ENCODE measurements at regions not wholly inside any gene's neighbourhood (a gene's known extent, or its start where the extent isn't known, plus 50 kb on each side); places are given as distances from the start of the nearest gene placed in this dataset.

GRCh38 chr13:83100237-83100636 is 782.0 kb downstream of the SLITRK1 start:
- ChIA-PET POLR2A (no interaction called here), CTCF (no interaction called here)
- Histone ChIP-seq H3K79me2 (ENCODE audit: control insufficient read depth, insufficient read depth, low read length) (no peaks in the 10 kb centered on the region), H4K20me1 (ENCODE audit: control insufficient read depth, insufficient read depth, low read length, poor library complexity, severe bottlenecking) (no peaks in the 10 kb centered on the region), H3K4me3 (ENCODE audit: control extremely low read depth in 1 of 5, extremely low read depth in 1 of 5, insufficient read depth in 1 of 5, low read depth in 2 of 5, low read length in 4 of 5) (no peak overlapping the region), H3K9ac (ENCODE audit: low read length) (no peak overlapping the region), H3K27ac (ENCODE audit: low read length in 2 of 2) (no peak overlapping the region), H3K9me3 (ENCODE audit: control extremely low read depth in 1 of 3, control insufficient read depth in 2 of 3, insufficient read depth in 1 of 3, low read length in 2 of 3) (peaks cover 0 to 3% (median 0%) of the 10 kb centered on the region in 3 donors), H3K27me3 (replicated peaks in 1 of 4; ENCODE audit: control extremely low read depth in 1 of 4, control insufficient read depth in 3 of 4, insufficient read depth in 4 of 4, low read length in 3 of 4) (no peaks in the 10 kb centered on the region), H3K4me2 (replicated peaks; ENCODE audit: low read depth, low read length, poor library complexity, severe bottlenecking) (no peak overlapping the region), H2AFZ (ENCODE audit: insufficient read depth, low read depth, low read length, poor library complexity, severe bottlenecking) (no peak overlapping the region), H3K36me3 (replicated peaks in 1 of 2; ENCODE audit: control extremely low read depth in 1 of 2, control insufficient read depth in 1 of 2, extremely low read depth in 1 of 2, insufficient read depth in 2 of 2, low read length in 1 of 2) (no peaks in the 10 kb centered on the region), H3K4me1 (ENCODE audit: control insufficient read depth in 2 of 2, insufficient read depth in 2 of 2, low read length in 2 of 2) (no peaks in the 10 kb centered on the region)
- intact Hi-C loops (cut with micrococcal nuclease): no loop called here
- ATAC-seq (ENCODE audit: low read depth) (no peak), DNase-seq (no peak)
- WGBS (ENCODE audit: insufficient coverage): no CpG with 5 or more reads among the region's 1 CpG
- TF ChIP-seq CTCF (IDR thresholded peaks at IDR 0.05) (no peak), EZH2 (IDR thresholded peaks at IDR 0.05; ENCODE audit: borderline replicate concordance, insufficient read depth, low read depth, low read length, poor library complexity, severe bottlenecking) (no peak)
- peaks cover 2% of the 10 kb centered on the region for H3K9me3 Mint-ChIP-seq (ENCODE audit: insufficient read depth)
- H3K27me3 Mint-ChIP-seq: no peaks in the 10 kb centered on the region
- H3K27ac Mint-ChIP-seq: no peak overlapping the region
- no peak overlapping the region for H3K4me3 Mint-ChIP-seq
- no peaks in the 10 kb centered on the region for H3K4me1 Mint-ChIP-seq

DNA sequence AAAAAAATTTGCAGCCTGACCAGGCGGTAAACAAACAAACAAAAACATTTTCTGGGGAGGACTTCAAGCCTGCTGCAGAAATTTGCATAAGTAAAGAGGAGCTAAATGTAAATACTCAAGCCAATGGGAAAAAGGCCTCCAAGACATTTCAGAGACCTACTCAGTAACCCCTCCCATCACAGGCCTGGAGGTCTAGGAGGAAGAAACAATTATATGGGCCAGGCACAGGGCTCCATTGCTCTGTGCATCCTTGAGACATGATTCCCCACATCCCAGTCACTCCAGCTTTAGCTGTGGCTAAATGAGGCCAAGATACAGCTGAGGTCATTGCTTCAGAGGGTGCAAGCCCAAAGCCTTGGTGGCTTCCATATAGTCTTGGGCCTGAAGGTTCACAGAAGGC is 793.4 kb downstream of the SLITRK1 start:
- Mint-ChIP-seq H3K4me1 (no peaks in the 10 kb centered on the region), H3K4me3 (no peak overlapping the region), H3K27ac (no peak overlapping the region), H3K9me3 (ENCODE audit: insufficient read depth) (peaks cover 15% of the 10 kb centered on the region), H3K27me3 (no peaks in the 10 kb centered on the region)
- no peaks in the 10 kb centered on the region for H4K20me1 ChIP-seq (ENCODE audit: control insufficient read depth, insufficient read depth, low read length, poor library complexity, severe bottlenecking)
- intact Hi-C loops (cut with micrococcal nuclease): no loop called here
- ATAC-seq (ENCODE audit: low read depth) (no peak), DNase-seq (no peak)
- no peaks in the 10 kb centered on the region for H3K27me3 ChIP-seq (replicated peaks in 1 of 4; ENCODE audit: control extremely low read depth in 1 of 4, control insufficient read depth in 3 of 4, insufficient read depth in 4 of 4, low read length in 3 of 4)
- TF ChIP-seq CTCF (IDR thresholded peaks at IDR 0.05) (no peak), EZH2 (IDR thresholded peaks at IDR 0.05; ENCODE audit: borderline replicate concordance, insufficient read depth, low read depth, low read length, poor library complexity, severe bottlenecking) (no peak)
- H3K4me2 ChIP-seq (replicated peaks; ENCODE audit: low read depth, low read length, poor library complexity, severe bottlenecking): no peak overlapping the region
- no peaks in the 10 kb centered on the region for H3K79me2 ChIP-seq (ENCODE audit: control insufficient read depth, insufficient read depth, low read length)
- WGBS (ENCODE audit: insufficient coverage): no CpG with 5 or more reads among the region's 1 CpG
- POLR2A ChIA-PET: no interaction called here
- no peak overlapping the region for H3K27ac ChIP-seq (ENCODE audit: low read length in 2 of 2)
- CTCF ChIA-PET: no interaction called here
- no peaks in the 10 kb centered on the region for H3K4me1 ChIP-seq (ENCODE audit: control insufficient read depth in 2 of 2, insufficient read depth in 2 of 2, low read length in 2 of 2)
- H2AFZ ChIP-seq (ENCODE audit: insufficient read depth, low read depth, low read length, poor library complexity, severe bottlenecking): no peak overlapping the region
- H3K9ac ChIP-seq (ENCODE audit: low read length): no peak overlapping the region
- H3K36me3 ChIP-seq (replicated peaks in 1 of 2; ENCODE audit: control extremely low read depth in 1 of 2, control insufficient read depth in 1 of 2, extremely low read depth in 1 of 2, insufficient read depth in 2 of 2, low read length in 1 of 2): no peaks in the 10 kb centered on the region
- no peak overlapping the region for H3K4me3 ChIP-seq (ENCODE audit: control extremely low read depth in 1 of 5, extremely low read depth in 1 of 5, insufficient read depth in 1 of 5, low read depth in 2 of 5, low read length in 4 of 5)
- no peaks in the 10 kb centered on the region for H3K9me3 ChIP-seq (ENCODE audit: control extremely low read depth in 1 of 3, control insufficient read depth in 2 of 3, insufficient read depth in 1 of 3, low read length in 2 of 3)
